ENCODE measurements at regions not wholly inside any gene's neighbourhood (a gene's known extent, or its start where the extent isn't known, plus 50 kb on each side); places are given as distances from the start of the nearest gene placed in this dataset.

GRCh38 chr1:95731466-95731865 is 497.5 kb downstream of the RWDD3 start:
- in situ Hi-C loops (cut with MboI) = no loop called here
- 0 out of 2 replicates have a peak, but pooled peaks cover 2% of the 10 kb centered on the region for H3K9me3 ChIP-seq (replicated peaks; ENCODE audit: control insufficient read depth, insufficient read depth, low read depth, low read length)
- ChIA-PET CTCF (ENCODE audit: low intra/inter-chr PET ratio) (no interaction called here), POLR2A (no interaction called here)
- intact Hi-C loops (cut with micrococcal nuclease) = no loop called here
- no peak overlapping the region for H3K27ac ChIP-seq (ENCODE audit: extremely low read depth, low read depth, low read length)
- FAIRE-seq = no peak
- H4K20me1 ChIP-seq (replicated peaks; ENCODE audit: control insufficient read depth, insufficient read depth, low read length) = no peaks in the 10 kb centered on the region
- no peak overlapping the region for H2AFZ ChIP-seq (ENCODE audit: low read depth, low read length)
- no peak for ATAC-seq
- H3K27me3 ChIP-seq (ENCODE audit: control insufficient read depth in 2 of 2, insufficient read depth in 2 of 2, low read length in 2 of 2) = no peaks in the 10 kb centered on the region
- BruUV-seq (replicated peaks) = no TSS peak
- no peak overlapping the region for H3K9ac ChIP-seq (ENCODE audit: insufficient read depth in 1 of 2, low read depth in 2 of 2, low read length in 2 of 2)
- H3K79me2 ChIP-seq (ENCODE audit: control insufficient read depth, insufficient read depth, low read length) = no peaks in the 10 kb centered on the region
- no peaks in the 10 kb centered on the region for H3K36me3 ChIP-seq (ENCODE audit: control insufficient read depth, insufficient read depth, low read length)
- no peaks in the 10 kb centered on the region for H3K4me1 ChIP-seq (replicated peaks in 1 of 2; ENCODE audit: control insufficient read depth in 2 of 2, insufficient read depth in 2 of 2, low read length in 2 of 2)
- DNase-seq (ENCODE audit: extremely low read depth in 1 of 4, low spot score in 3 of 4) = no peak
- H3K9me1 ChIP-seq (ENCODE audit: control insufficient read depth, insufficient read depth, low read length) = no peaks in the 10 kb centered on the region
- H3K4me2 ChIP-seq (ENCODE audit: insufficient read depth, low read length) = no peak overlapping the region
- TF ChIP-seq ZBTB33 (CRISPR knock-in tag; IDR thresholded peaks at IDR 0.05) (no peak), POLR2AphosphoS5 (IDR thresholded peaks at IDR 0.05; ENCODE audit: control insufficient read depth, insufficient read depth, low read depth, low read length) (no peak), PHB (CRISPR knock-in tag; IDR thresholded peaks at IDR 0.05) (no peak), ZBTB17 (CRISPR knock-in tag; IDR thresholded peaks at IDR 0.05) (no peak), HMG20B (CRISPR knock-in tag; IDR thresholded peaks at IDR 0.05) (no peak), ADNP (tag; IDR thresholded peaks at IDR 0.05) (no peak), CTBP1 (IDR thresholded peaks at IDR 0.05; ENCODE audit: borderline replicate concordance) (no peak), PCBP2 (IDR thresholded peaks at IDR 0.05; ENCODE audit: low read depth, low read length, poor library complexity, severe bottlenecking) (no peak), ILF3 (IDR thresholded peaks at IDR 0.05; ENCODE audit: borderline replicate concordance) (no peak), JUN (IDR thresholded peaks at IDR 0.05; ENCODE audit: borderline replicate concordance, low read depth, low read length) (no peak), JUN (CRISPR knock-in tag; IDR thresholded peaks at IDR 0.05; ENCODE audit: borderline replicate concordance) (no peak), KLF6 (CRISPR knock-in tag; IDR thresholded peaks at IDR 0.05; ENCODE audit: borderline replicate concordance) (no peak), LCOR (CRISPR knock-in tag; IDR thresholded peaks at IDR 0.05) (no peak), CBX8 (IDR thresholded peaks at IDR 0.05; ENCODE audit: borderline replicate concordance, extremely low read depth, low read depth, low read length, poor library complexity, severe bottlenecking) (no peak), ZNF583 (CRISPR knock-in tag; IDR thresholded peaks at IDR 0.05) (no peak)
- no peak overlapping the region for H3K4me3 ChIP-seq
